Fibroblast of peridontal ligament (primary cell): ENCODE measurements at regions not wholly inside any gene's neighbourhood (a gene's known extent, or its start where the extent isn't known, plus 50 kb on each side); places are given as distances from the start of the nearest gene placed in this dataset.
"Not testable (repeated sequence)": the region's sequence is repeated elsewhere in the genome, so short reads cannot be mapped to it uniquely, and the experiment has no call there.

ENCODE experiments used
- DNase-seq: peaks from one replicate; pipeline ENCODE4 v3.0.0-alpha.2; 2010; ENCODE audit errors: extremely low read depth

DNA sequence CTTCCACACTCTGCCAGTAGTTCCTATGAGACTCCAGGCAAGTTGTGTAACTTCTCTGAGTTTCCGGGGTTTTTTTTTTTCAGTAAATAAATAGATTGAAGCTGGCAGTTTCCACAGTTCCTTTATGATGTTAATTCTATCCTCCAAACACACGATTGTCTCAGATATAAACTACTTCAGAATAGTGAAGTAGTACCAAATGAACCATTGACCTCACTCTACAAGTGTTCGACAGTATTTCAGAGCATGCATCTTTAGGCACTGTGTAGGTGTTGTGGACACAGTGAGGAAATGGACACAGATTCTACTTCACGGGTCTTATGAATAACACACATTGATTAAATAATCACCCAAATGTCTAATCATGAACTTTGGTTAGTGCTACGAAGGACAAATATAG lies 136.1 kb upstream of the IGSF10 start:
- DNase-seq, result no peak

DNA sequence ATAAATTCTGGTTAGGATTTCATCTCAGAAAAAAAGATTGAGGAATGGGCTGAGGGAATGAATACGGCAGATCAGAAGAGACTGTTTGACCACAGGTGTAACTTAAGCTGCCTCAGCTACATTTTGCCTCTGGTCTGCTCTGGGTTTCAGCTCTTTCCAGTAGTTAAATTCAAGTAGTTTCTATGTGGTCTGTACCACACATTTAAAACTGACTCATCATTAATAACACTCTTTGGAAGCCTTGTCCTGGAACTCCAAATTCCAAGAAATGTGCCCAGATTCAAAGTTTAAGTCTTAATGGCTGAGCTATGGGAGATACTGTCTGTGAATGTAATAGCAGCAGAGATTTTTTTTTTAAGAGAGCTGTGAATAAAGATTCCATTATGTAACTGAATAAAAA lies 133.1 kb upstream of the IGSF10 start:
- peak; percentile 47 for DNase-seq

DNA sequence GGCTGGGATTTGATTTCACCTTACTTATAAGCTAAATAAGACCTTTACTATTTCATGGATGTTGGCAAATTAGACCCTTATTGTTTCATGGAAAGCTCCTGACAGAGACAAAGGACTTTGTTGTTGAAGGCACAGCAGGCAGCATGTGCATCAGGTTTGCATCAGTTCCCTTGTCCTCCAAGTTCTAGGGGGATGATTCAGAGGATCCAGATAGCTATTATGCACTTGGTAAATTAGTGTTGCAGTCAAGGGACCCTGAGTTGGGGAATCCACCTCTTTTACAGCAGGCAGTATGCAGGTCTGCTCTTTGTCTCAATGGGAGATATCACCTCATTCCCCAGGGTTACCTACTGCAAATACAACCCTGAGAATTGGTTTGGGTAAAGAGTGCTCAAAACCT lies 131.4 kb upstream of the IGSF10 start:
- DNase-seq, result no peak

DNA sequence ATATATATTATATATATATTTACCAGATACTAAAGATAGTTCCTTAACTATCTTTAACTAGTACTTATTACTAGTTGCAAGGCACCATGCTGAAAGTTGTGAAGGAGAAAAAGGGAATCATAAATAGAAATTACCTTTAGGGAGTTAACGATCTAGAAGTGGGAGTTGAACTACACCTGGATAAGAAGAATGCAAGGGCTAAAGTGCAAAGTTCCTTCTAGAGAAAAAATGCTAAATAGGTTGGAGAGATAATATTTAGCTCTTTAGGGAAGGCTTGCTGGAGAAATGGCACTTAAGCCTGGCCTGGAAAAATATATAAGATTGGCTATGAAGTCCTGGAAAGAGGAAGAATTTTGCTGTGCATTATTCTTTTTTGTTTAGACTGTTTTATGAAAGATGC lies 130.6 kb upstream of the IGSF10 start:
- DNase-seq, result no peak

DNA sequence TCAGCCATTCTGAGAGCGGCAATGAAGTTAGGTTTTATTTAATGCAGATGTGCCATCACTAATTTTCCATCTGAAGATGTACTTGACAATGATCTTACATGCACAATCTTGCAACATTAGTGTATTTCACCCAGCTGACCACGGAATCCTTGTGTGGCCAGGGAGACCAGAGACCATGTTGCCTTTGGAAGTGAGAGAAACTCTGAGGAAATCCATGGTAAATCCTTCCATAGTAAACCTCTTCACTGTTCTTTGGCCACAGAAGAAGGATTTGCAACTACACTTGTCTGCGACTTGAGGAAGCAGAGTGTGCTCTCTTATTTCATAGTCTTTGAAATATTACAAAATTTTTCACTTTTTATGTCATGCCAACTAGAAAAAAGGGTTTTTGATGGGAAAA lies 128.4 kb upstream of the IGSF10 start:
- DNase-seq, result peak; percentile 61

DNA sequence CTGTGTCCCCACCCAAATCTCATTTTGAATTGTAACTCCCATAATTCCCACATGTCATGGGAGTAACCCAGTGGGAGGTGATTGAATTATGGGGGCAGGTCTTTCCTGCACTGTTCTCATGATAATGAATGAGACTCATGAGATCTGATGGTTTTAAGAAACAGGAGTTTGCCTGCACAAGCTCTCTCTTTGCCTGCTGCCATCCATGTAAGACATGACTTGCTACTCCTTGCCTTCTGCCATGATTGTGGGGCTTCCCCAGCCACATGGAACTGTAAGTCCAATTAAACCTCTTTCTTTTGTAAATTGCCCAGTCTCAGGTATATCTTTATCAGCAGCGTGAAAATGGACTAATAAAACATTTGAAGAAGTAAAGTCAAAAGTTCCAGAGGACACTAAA lies 126.8 kb upstream of the IGSF10 start:
- DNase-seq, result not testable (repeated sequence)

DNA sequence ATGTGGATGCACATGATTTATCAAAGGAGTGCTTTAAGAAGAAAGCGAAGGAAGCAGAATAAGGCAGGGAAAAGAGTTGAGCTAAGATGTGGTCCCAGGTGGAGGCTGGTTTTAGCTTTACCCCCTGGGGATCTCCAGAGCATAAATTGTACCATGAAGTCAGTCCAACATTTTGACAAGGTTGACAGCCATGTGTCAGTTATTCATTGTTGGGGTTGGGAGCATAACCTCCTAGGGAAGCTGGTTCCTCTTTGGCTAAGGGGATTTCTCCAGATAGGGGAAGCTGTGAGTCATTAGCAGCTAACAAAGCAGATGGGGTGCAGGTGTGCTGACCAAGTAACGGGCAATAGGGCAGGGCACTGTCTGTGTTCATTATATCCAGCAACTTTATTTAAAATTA lies 123.7 kb upstream of the IGSF10 start:
- DNase-seq, result no peak

DNA sequence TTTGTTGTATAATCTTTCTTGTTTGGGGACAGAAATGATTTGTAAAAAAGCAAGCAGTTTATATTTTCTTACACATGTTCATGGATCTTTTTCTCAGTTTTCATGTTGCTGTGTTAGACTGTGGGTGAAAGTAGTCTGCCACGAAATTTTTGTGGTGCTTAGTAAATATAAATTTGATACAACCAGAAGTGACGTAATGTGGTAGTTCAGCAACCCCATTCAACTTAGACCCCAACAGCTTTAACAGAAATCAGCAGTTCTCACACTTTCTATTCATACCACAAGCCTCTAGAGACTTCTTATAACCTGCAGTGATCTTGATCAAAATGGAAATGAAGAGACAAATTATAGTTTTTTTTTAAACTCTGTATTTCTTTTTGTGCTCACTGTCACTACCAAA lies 120.2 kb upstream of the IGSF10 start:
- peak; percentile 83 for DNase-seq

DNA sequence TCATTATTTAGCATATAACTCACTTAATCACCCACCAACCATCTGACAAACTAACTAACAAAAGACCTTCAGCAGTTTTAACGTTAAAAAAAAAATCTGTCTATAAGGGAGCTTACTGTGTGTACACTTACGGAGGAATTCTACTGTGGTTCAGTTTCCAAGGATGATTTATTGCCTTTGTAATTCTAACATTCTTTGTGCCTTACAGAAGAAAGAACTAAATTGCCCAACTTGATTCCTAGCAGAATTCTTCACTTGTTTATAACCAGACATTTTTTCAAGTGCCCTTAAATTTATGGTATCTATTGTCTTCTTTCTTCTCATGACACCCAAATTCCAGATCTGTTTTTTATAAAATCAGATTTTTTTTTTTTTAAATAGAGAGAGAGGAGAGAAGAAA lies 119.7 kb upstream of the IGSF10 start:
- peak; percentile 95 for DNase-seq

DNA sequence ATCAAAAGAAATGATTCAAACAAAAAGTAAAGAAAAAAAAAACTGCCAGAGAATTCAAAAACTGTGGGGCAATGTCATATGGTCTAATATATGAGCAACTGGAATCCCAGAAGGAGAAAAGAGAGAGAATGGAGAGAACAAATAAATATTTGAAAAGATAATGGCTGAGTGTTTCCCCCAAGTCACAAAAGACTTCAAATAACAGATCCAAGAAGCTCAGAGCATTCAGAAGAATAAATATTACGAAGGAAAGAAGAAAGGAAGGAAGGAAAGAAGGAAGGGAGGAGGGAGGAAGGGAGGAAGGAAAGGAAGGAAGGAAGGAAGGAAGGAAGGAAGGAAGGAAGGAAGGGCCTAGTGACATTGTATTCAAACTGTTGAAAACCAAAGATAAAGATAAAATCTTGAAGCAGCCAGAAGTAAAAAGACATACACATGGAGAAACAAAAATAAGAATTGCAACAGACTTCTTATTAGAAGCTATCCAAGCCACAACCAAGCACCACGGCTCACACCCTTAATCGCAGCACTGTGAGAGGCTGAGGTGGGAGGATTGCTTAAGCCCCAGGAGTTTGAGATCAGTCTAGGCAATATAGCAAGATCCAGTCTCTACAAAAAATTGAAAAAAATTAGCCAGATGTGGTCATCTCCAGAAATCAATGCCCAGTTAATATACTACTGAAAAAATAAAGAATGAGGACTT lies 118.9 kb upstream of the IGSF10 start:
- DNase-seq, result peak; percentile 56

DNA sequence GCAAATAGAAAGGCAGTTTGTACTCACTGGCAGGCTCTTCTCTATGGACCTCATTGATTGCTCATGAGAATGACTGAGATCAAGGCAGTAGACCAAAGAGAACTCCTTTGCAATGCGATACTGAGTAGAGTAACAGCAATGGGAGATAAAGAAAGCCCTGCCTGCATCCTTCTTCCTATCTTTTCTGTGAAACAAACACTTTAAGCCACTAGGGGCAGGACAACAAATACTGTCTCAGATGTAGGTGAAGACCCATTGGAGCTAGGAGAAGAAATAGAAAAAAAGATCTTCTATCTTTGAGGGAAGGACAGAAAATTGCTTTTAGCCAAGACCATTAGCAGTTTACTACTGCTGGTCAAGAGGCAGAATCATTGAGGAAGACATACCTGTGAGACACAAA lies 117.6 kb upstream of the IGSF10 start:
- DNase-seq, result no peak

DNA sequence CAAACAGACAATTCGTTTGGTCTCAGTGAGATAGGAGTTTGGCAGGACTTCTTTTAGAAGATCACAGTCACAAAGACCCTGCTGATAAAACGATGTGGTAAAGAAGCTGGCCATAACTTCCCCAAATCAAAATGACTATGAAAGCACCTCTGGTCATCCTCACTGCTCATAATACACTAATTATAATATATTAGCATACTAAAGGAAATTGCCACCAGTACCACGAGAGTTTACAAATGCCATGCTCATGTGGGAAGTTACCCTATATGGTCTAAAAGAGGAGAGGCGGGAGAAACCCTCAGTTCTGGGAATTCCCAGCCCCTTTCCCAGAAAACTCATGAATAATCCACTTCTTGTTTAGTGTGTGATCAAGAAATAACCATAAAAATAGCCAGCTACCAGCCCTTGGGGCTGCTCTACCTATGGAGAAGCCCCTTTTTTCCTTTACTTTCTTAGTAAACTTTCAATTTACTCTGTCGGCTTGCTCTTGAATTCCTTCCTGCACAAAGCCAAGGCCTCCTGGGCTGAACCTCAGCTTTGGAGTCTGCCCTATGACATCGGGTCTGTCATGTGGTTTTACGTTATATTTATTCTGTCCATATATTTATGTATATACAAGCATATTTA lies 115.8 kb upstream of the IGSF10 start:
- no peak for DNase-seq

DNA sequence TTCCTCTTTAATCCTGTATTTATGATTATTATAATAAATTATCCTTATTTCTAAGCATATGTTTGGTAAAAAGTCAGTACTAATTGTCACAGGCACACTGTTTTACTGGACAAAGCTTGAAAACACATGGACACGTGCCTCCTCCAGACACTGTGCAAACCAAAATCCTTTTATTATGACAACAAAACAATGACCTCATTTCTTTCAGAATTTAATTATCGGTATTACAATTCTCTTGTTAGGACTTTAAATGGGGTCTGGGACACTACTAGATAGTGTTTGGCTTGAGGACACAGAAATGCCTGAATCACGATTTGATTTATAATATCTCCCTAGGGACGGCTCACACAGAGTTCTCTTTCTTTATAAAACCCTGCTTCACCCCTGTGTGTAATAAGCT lies 107.3 kb upstream of the IGSF10 start:
- peak; percentile 27 for DNase-seq

DNA sequence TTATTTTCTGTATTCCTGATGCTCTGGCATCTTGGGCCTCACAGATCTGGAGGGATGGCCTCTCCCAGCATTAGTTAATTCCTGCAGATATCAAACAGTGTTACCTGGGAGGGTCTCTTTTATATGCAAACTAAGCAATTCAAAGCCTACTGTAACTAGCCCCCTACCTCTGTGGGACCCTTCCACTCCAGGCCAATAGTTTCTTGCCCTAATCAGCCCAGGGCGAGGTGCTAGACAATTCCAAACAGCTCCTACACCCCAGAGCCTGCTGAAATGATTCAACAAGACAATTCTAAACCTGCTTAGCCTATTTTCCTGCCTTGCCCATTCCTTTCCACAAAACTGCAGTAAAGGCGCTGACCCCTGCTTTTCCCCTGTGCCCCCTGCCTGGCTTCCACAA lies 106.6 kb upstream of the IGSF10 start:
- no peak for DNase-seq

DNA sequence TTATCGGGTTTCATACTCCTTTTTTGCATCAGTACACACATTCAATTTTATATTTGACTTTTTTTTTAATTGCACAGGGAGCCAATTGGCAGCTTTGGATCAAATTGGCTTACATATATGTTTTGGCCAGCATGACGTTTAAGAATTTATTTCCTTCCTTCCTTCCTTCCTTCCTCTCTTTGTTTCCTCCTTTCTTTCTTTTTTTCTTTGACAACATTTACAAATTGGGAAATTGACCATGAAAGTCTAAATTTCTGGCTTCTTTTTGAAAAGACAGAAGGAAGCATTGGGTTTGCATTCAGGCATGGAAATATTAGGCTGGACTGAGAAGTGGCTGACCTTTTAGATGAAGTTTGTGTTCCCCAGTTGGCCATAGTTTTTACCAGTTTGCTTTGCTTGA lies 103.4 kb upstream of the IGSF10 start:
- DNase-seq, result no peak

DNA sequence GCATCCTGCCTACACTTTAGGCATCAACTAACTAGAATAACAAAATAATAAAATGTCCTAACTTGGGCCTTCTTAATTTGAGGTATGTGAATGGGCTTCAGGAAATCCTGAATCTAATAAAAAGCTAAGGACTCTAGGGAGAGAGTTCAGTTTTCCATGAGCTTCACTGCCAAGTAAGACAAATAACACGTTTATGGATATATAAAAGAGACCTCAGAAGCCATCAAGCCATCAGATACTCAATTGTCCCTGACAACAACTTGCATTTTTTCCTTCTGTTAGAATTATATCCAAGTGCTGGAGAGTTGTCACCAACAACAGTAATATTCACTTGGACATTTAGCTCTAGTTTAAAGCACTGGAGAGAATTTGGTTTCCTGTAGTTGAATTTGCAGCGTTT lies 102.4 kb upstream of the IGSF10 start:
- DNase-seq, result no peak

DNA sequence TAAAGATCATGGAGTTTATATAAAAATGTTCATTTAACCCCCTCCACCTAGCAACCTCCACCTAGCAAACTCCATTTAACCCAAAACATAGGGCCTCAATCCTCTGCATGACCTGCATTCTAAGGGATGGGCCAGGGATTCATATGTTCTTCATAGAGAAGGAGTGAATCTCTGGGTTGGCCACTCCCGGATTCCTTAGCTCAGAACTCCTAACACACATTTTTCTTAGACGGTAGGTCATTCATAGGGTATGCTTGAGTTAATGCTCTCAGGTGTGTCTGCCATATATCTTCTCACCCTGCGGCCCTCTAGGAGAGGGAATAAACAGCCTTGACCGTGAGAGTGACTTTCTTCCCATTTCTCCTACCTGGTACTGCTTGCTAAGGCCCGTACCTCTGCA lies 102.0 kb upstream of the IGSF10 start:
- DNase-seq, result no peak

DNA sequence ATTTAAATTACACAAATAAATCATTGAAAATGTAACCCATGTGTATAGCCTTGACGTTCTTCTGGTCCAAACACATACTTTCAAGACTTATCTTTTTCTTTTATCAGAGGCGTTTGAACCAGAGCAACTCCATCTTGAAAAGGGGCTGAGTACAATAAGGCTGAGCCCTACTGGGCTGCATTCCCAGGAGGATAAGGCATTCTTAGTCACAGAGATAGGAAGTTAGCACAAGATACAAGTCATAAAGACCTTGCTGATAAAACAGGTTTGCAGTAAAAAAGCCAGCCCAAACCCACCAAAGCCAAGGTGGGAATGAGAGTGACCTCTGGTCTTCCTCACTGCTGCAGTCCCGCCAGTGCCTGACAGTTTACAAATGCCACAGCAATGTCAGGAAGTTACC lies 101.0 kb upstream of the IGSF10 start:
- DNase-seq, result no peak

DNA sequence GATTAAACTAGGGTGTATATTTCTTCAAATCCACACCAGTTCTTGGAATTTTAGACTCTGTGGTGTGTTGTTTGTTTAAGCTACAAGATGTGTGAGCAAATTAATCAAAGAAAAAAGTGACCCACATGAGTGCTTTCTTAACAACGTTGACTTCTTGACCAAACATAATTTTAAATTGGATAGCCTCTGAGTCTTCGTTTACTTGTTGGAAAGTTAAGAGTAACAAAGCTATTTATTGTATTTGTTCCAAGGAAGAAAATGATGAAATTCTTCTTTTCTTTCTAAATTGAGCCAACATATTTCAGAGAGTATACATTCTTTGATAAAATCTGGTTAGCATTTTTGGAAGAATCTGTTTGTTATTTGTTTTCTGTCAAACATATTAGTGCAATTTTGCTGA lies 99.9 kb upstream of the IGSF10 start:
- DNase-seq, result peak; percentile 57

DNA sequence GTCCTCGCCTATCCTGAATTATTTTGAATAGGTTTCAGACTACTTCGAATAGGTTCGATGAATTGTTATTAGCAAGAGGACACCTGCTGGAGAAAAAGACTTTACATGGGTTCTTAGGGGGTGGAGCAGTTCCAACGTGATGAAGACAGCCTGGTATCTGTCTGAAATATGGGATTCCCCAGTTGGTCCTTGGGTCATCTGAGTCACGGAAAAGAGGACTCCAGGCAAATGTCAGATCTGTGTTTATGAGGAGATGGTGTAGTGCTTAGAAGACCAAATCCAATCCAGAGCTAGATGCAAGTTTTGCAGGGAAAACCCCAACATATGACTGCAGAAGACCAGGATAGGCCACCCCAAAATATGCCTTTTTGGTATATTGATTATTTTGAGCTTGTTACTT lies 98.9 kb upstream of the IGSF10 start:
- DNase-seq, result no peak

DNA sequence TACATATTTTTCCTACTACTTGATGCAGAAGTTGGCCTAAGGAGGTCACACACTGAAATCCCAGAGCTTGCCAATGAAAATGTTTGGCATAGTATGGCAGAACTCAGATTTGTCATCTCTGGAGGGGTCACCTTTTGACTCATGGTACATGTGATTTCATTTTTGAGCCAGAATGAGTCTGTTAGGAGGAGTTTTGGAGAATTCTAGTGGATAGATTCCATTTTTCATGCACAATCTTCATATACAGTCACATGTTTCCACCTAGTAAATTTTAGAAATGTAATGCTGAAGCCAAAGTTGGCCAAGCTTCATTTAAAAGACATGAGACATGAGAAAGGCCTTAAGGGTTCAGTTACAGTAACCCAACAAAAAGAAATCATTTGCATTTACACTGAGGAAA lies 97.8 kb upstream of the IGSF10 start:
- DNase-seq, result peak; percentile 97

DNA sequence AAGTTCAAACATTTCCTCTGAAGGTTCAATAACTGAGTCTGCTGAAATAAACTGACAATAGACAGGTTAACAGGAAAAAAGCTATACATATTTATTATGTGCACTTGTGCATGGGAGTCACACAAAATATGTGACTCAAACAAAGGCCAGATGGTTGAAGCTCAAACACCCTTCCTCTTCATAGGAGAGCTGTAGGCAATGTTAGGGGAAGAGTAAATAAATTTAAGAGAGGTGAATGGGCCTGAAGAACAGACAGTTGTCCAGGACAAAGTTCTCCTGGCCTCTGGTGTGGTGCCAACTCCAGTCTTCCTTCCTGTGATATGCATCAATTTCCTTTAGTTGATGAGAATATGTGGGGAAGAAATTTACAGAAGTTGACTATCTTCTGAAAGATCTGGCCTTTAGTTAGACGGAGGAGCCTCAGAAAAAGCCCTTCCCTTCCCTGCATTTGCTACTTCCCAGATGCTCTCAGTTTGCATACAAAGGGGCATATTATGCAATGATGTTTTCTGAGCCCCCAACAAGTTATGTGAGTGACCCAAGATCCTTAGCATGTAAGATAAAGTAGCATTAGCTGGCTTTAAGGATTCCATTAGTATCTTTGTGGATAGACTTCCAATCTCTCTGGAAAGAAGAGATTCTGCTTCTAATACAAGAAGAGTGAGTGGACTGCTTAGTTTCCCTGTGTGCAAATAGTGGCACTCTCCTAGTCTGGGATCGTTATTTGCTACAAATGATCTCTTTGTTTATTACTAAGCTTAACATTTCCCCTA lies 96.4 kb upstream of the IGSF10 start:
- no peak for DNase-seq

DNA sequence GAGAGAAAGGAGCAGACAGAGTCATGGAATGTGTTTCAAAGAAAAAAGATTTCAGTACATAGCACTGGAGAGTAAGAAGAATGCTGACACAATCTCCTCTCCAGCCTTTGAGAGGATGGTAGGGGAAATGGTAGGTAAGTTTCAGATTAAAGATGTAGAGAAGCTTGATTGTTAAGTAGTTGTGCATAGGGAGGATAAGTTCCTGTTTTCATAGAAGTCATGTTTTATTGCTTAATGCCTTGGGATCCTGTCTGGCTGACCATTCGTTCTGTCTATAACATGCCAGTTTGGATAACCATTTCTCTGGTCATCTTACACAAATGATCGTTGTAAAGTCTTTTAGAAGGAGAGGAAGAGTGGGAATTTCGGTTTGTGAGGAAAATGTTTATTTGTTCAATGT lies 95.7 kb upstream of the IGSF10 start:
- peak; percentile 11 for DNase-seq
